ENCODE measurements at regions not wholly inside any gene's neighbourhood (a gene's known extent, or its start where the extent isn't known, plus 50 kb on each side); places are given as distances from the start of the nearest gene placed in this dataset.
"Not testable (repeated sequence)": the region's sequence is repeated elsewhere in the genome, so short reads cannot be mapped to it uniquely, and the experiment has no call there.

DNA sequence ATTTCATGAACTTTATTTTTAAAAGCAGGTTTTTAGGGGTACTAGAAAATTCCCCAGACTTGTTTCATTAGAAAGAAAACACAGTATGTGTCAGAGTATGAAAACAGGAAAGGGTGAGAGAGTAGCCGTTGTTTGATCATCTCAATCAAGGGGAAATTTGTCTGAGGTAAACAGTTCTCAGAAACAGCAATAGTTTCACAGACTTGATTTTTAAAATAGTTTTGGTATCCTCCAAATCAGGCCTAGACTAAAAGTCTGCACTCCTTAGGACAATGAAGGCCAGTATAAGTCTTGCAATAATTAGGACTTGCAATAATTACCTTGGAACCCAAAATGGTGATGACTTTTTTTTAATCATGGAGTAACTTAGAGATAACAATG lies 176.6 kb upstream of the TAB2 start:
- H3K9me3 ChIP-seq: 0 out of 2 replicates have a peak, but pooled peaks cover 2% of the 10 kb centered on the region
- no peak for DNase-seq
- H3K27me3 ChIP-seq: no peaks in the 10 kb centered on the region
- H3K36me3 ChIP-seq: no peaks in the 10 kb centered on the region
- H3K4me3 ChIP-seq: no peak overlapping the region

GRCh38 chr6:149142924-149143429 lies 174.5 kb upstream of the TAB2 start:
- H3K4me3 ChIP-seq: no peak overlapping the region
- no peaks in the 10 kb centered on the region for H3K36me3 ChIP-seq
- 0 out of 2 replicates have a peak, but pooled peaks cover 2% of the 10 kb centered on the region for H3K9me3 ChIP-seq
- peaks cover 2% of the 10 kb centered on the region; the same call in 1 of the 2 replicates for H3K27me3 ChIP-seq
- no peak for DNase-seq

- DNase-seq, H3K27me3 ChIP-seq, H3K4me3 ChIP-seq, H3K36me3 ChIP-seq, H3K9me3 ChIP-seq: not testable (repeated sequence)
Measured at GRCh38 chr6:149145800-149146199, 171.7 kb upstream of the TAB2 start.

GRCh38 chr6:149147195-149147594 lies 170.3 kb upstream of the TAB2 start:
- Histone ChIP-seq H3K4me3 (no peak overlapping the region), H3K36me3 (no peaks in the 10 kb centered on the region), H3K27me3 (peaks cover 2% of the 10 kb centered on the region; the same call in 1 of the 2 replicates), H3K9me3 (0 out of 2 replicates have a peak, but pooled peaks cover under 1% of the 10 kb centered on the region)
- DNase-seq: no peak

- Histone ChIP-seq H3K9me3 (no peaks in the 10 kb centered on the region), H3K36me3 (no peaks in the 10 kb centered on the region), H3K4me3 (no peak overlapping the region), H3K27me3 (peaks cover 2% of the 10 kb centered on the region; the same call in 1 of the 2 replicates)
- DNase-seq: no peak
Measured at GRCh38 chr6:149147938-149148718, 169.4 kb upstream of the TAB2 start.

DNA sequence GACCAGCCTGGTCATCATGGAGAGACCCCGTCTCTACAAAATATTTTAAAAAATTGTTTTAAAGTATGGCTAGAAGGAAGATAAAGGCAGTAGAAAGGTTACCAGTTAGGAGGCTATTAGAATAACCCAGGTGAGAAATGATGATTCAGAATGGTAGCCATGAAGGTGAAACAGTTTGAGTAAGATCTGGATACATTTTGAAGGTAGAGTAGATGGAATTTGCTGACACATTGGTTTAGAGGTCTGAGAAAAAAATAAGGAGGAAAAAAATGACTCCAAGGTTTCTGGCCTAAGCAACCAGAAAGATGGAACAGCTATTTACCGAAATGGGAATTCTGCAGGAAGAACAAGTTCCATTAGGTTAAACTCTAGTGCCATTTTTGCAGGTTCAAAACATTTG lies 167.9 kb upstream of the TAB2 start:
- H3K36me3 ChIP-seq: no peaks in the 10 kb centered on the region
- no peaks in the 10 kb centered on the region for H3K9me3 ChIP-seq
- H3K4me3 ChIP-seq: no peak overlapping the region
- H3K27me3 ChIP-seq: peaks cover 2% of the 10 kb centered on the region; the same call in 1 of the 2 replicates
- DNase-seq: no peak

GRCh38 chr6:149150301-149150700 lies 167.2 kb upstream of the TAB2 start:
- DNase-seq: no peak
- Histone ChIP-seq H3K27me3 (peaks cover 2% of the 10 kb centered on the region; the same call in 1 of the 2 replicates), H3K36me3 (no peaks in the 10 kb centered on the region)

DNA sequence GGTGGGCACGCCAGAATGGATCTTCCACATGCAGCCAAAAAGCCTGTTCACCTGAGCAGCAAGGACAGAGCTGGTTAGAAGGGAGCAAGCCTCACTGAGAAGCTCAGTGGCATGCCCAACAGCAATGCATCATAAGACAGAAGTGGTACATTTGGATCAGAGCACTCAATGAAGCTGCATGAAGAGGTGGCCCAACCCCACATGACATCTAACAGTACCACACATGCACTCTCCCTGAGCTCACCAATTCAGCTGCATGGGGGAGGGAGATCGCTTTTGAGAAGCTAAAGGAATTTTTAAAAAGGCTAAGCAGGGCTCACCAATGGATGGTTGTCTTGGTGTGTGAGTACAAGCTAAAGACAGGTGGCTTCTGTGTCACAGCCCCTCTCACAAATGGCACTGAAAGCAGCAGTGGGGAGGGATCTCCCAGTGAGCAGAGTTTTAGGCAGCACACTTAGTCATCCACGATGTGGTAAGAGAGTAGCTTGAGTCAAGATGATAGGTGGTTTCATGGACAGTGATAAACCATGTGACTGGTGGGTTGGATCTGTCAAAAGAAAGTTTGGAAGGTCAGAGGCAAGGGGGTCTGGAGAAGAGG lies 166.6 kb upstream of the TAB2 start:
- H3K9me3 ChIP-seq: no peaks in the 10 kb centered on the region
- no peaks in the 10 kb centered on the region for H3K36me3 ChIP-seq
- DNase-seq: no peak
- no peak overlapping the region for H3K4me3 ChIP-seq
- H3K27me3 ChIP-seq: peaks cover 2% of the 10 kb centered on the region; the same call in 1 of the 2 replicates

More at GRCh38 chr6:149150301-149150700, 167.2 kb upstream of the TAB2 start:
- no peaks in the 10 kb centered on the region for H3K9me3 ChIP-seq
- no peak overlapping the region for H3K4me3 ChIP-seq

- no peak for DNase-seq
- no peak overlapping the region for H3K4me3 ChIP-seq
- no peaks in the 10 kb centered on the region for H3K9me3 ChIP-seq
- H3K27me3 ChIP-seq: peaks cover 2% of the 10 kb centered on the region; the same call in 1 of the 2 replicates
- H3K36me3 ChIP-seq: no peaks in the 10 kb centered on the region
Measured at GRCh38 chr6:149152521-149152920, 165.0 kb upstream of the TAB2 start.

GRCh38 chr6:149153100-149153499 lies 164.4 kb upstream of the TAB2 start:
- no peaks in the 10 kb centered on the region for H3K27me3 ChIP-seq
- DNase-seq: no peak
- no peaks in the 10 kb centered on the region for H3K9me3 ChIP-seq
- H3K4me3 ChIP-seq: no peak overlapping the region
- no peaks in the 10 kb centered on the region for H3K36me3 ChIP-seq

GRCh38 chr6:149153693-149154092 lies 163.8 kb upstream of the TAB2 start:
- no peak for DNase-seq
- H3K4me3 ChIP-seq: no peak overlapping the region
- no peaks in the 10 kb centered on the region for H3K9me3 ChIP-seq
- no peaks in the 10 kb centered on the region for H3K36me3 ChIP-seq
- H3K27me3 ChIP-seq: no peaks in the 10 kb centered on the region

DNA sequence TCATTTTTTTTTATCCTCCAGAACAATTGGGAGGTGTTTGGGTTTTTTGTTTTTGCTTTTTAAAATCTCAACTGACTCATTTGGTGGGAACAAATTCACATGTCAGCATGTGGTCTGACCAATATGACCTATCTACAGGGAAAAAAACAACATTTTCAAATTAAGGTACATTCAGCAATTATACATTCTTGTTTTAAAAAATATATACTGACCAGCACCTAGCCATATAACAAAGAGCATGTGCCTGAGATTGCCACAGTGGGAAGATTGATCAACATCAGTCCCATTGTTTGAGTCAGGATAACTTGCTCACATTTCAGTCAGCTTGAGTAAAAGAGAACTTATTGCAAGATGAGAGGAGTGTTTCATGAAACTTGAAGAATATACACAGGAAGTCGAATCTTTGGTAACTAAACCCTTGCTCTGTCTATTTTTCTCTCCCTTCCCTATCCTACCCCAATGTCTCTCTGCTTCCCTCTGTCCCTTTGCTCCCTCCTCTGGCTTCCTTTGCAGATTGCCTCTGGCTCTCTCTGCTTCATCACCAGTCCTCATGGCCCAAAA lies 163.2 kb upstream of the TAB2 start:
- Histone ChIP-seq H3K9me3 (no peaks in the 10 kb centered on the region), H3K36me3 (no peaks in the 10 kb centered on the region), H3K4me3 (no peak overlapping the region), H3K27me3 (no peaks in the 10 kb centered on the region)
- DNase-seq: no peak

GRCh38 chr6:149157126-149157525 lies 160.4 kb upstream of the TAB2 start:
- H3K36me3 ChIP-seq: no peaks in the 10 kb centered on the region
- H3K9me3 ChIP-seq: no peaks in the 10 kb centered on the region
- no peak for DNase-seq
- no peak overlapping the region for H3K4me3 ChIP-seq
- H3K27me3 ChIP-seq: no peaks in the 10 kb centered on the region

DNA sequence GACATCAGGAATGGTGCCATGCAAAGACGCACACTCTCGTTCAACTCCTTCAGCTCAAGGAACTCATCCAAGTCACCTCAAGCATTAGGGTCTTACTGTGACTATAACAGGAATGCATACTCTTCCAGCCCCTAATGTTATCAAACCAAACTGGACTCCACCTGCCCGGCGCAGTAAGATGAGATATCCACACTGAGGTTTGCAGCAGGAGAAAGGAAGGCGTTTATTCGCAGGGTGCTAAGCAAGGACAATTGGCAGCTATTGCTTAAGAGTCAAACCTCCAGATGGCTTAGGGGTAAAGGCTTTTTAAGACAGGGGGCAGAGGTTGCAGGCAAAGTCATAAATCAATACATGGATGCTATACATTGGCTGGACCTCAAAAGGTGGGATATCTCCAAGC lies 159.4 kb upstream of the TAB2 start:
- Histone ChIP-seq H3K27me3 (no peaks in the 10 kb centered on the region), H3K36me3 (no peaks in the 10 kb centered on the region), H3K9me3 (no peaks in the 10 kb centered on the region), H3K4me3 (no peak overlapping the region)
- DNase-seq: no peak

DNA sequence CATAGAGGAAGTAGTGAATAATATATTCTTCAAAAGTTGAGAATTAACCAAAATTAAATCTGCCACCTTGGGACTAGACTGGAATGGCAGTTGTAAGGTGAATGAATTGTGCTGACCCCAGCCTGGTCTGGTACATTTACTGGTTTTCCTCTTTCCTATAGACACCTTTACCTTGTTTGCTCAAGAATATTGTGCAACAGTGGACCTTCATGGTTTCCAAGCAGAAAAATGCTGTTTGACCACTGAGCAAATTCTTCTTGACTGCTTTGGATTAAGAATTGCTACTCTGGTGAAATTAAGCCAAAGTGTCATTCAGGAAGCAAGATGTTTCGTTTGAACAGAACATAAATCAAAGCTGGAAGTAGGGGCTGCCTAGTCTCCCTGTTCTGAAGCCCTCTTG lies 156.6 kb upstream of the TAB2 start:
- no peak for DNase-seq
- H3K27me3 ChIP-seq: no peaks in the 10 kb centered on the region
- H3K36me3 ChIP-seq: no peaks in the 10 kb centered on the region
- no peaks in the 10 kb centered on the region for H3K9me3 ChIP-seq
- H3K4me3 ChIP-seq: no peak overlapping the region

DNA sequence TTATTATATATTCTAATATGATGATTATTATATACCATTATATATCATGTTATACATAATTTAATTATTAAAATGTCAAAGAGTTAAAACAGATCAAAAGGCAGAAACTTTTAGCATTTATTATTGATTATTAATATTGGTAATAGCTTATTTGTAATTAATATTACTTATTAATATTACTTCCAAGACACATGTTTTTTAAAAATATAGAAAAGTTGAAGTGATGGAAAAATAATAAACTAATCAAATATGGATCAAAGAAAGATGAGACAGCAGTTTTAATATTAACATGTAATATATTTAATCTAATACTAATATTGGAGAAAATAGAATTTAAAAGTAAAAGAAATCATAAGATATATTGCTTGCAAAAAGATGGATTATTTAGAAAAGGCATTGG lies 154.6 kb upstream of the TAB2 start:
- Histone ChIP-seq H3K36me3 (no peaks in the 10 kb centered on the region), H3K4me3 (no peak overlapping the region), H3K27me3 (no peaks in the 10 kb centered on the region), H3K9me3 (no peaks in the 10 kb centered on the region)
- no peak for DNase-seq

- DNase-seq: no peak
- Histone ChIP-seq H3K27me3 (no peaks in the 10 kb centered on the region), H3K9me3 (no peaks in the 10 kb centered on the region), H3K4me3 (no peak overlapping the region), H3K36me3 (no peaks in the 10 kb centered on the region)
Measured at GRCh38 chr6:149164199-149164750, 153.2 kb upstream of the TAB2 start.

Data from MG63 (cell line).